ENCODE measurements at regions not wholly inside any gene's neighbourhood (a gene's known extent, or its start where the extent isn't known, plus 50 kb on each side); places are given as distances from the start of the nearest gene placed in this dataset.

- TF ChIP-seq CTCF (IDR thresholded peaks at IDR 0.05) (no peak), POLR2A (IDR thresholded peaks at IDR 0.05) (no peak)
Observed at GRCh38 chr4:159516556-159517140, 413.8 kb downstream of the RAPGEF2 start.

All from lower leg skin (tissue), 3 donors.